IPS-NIHi7 (cell line): ENCODE measurements at regions not wholly inside any gene's neighbourhood (a gene's known extent, or its start where the extent isn't known, plus 50 kb on each side); places are given as distances from the start of the nearest gene placed in this dataset.

ENCODE experiments used
- DNase-seq: peaks from one replicate; pipeline ENCODE4 v3.0.0; 2012; ENCODE audit warnings: mixed read lengths; ENCODE audit errors: extremely low spot score

GRCh38 chrX:69277369-69277990 is 112.2 kb upstream of the PJA1 start:
- DNase-seq: no peak

GRCh38 chrX:69268611-69269010 is 103.4 kb upstream of the PJA1 start:
- DNase-seq: no peak

GRCh38 chrX:69264158-69264581 is 98.9 kb upstream of the PJA1 start:
- DNase-seq: peak; percentile 63

- DNase-seq: no peak
These were observed 98.1 kb upstream of the PJA1 start for GRCh38 chrX:69263251-69263820.

- DNase-seq: no peak
These were observed 97.0 kb upstream of the PJA1 start for GRCh38 chrX:69262036-69262936.

GRCh38 chrX:69260169-69260568 is 94.9 kb upstream of the PJA1 start:
- no peak for DNase-seq

- no peak for DNase-seq
These were observed 93.6 kb upstream of the PJA1 start for GRCh38 chrX:69258893-69259292.

- DNase-seq: no peak
These were observed 92.4 kb upstream of the PJA1 start for GRCh38 chrX:69257499-69258127.

- DNase-seq: no peak
These were observed 91.0 kb upstream of the PJA1 start for GRCh38 chrX:69256291-69256565.

- no peak for DNase-seq
These were observed 90.4 kb upstream of the PJA1 start for GRCh38 chrX:69255441-69256290.

- no peak for DNase-seq
These were observed 88.6 kb upstream of the PJA1 start for GRCh38 chrX:69253821-69254220.

GRCh38 chrX:69243276-69243675 is 78.0 kb upstream of the PJA1 start:
- DNase-seq: no peak

GRCh38 chrX:69238887-69239231 is 73.6 kb upstream of the PJA1 start:
- DNase-seq: no peak

- no peak for DNase-seq
These were observed 73.0 kb upstream of the PJA1 start for GRCh38 chrX:69238114-69238886.

- no peak for DNase-seq
These were observed 72.0 kb upstream of the PJA1 start for GRCh38 chrX:69237236-69237635.

- no peak for DNase-seq
These were observed 71.4 kb upstream of the PJA1 start for GRCh38 chrX:69236641-69237040.

GRCh38 chrX:69234624-69235023 is 69.4 kb upstream of the PJA1 start:
- DNase-seq: no peak

- DNase-seq: no peak
These were observed 67.7 kb upstream of the PJA1 start for GRCh38 chrX:69232945-69233344.

- DNase-seq: no peak
These were observed 66.7 kb upstream of the PJA1 start for GRCh38 chrX:69231903-69232302.

GRCh38 chrX:69229436-69229835 is 64.2 kb upstream of the PJA1 start:
- DNase-seq: no peak

GRCh38 chrX:69228732-69229131 is 63.5 kb upstream of the PJA1 start:
- DNase-seq: no peak
